NCI-H128 (cell line): ENCODE measurements at regions not wholly inside any gene's neighbourhood (a gene's known extent, or its start where the extent isn't known, plus 50 kb on each side); places are given as distances from the start of the nearest gene placed in this dataset.

Experiments used
- DNase-seq: peaks from one replicate; lab custom pipeline; 2025; ENCODE audit not compliant: unreplicated experiment; lab: John Stamatoyannopoulos, UW

- no peak for DNase-seq
These were observed 153.8 kb upstream of the CMC1 start for GRCh38 chr3:28087591-28087990.

DNA sequence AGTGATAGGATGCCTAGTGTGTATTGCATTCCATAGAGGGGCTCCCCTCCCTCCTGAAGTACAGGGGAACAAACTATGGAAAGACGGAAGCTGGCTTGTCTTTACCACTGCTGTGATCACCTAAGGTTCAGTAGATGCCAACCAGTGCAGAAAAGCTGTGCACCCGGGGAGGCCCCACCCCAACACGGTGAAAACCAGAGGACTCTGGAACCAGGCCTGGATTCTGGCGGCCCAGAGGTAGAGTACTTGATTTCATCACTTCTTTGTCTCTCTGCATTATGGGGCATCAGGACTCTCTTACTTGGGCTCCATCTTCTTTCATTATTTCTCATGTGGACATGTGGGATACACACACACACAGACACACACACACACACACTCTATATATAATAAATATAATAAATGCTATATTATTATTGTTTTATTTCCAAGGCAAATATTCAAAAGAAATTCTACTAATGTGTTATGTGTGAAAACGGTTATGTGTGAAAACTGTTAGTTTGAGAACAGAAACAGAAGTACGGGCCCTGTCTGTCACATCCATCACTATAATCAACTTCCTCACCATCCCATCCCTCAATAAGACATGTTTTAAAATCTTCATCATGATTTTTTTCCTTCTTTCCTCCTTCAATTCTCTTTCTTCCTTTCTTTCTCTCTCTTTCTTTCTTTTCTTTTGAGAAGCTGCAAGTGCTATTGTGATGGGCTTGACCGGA lies 152.4 kb upstream of the CMC1 start:
- no peak for DNase-seq

- no peak for DNase-seq
These were observed 151.9 kb upstream of the CMC1 start for GRCh38 chr3:28089527-28089897.

DNA sequence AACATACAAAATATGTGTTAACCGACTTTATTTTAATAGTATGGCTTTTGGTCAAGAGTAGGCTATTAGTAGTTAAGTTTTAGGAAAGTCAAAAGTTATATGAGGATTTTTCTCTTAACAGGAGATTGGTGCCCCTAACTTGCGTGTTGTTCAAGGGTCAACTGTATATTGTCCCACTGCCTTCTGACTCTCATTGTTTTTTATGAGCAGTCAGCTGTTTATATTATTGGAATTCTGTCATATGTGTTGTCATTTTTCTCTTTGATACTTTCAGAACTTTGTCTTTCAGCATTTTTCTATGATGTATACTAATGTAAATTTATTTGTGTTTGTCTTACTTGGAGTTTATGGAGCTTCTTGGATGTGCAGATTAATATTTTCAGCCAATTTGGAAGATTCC lies 142.1 kb upstream of the CMC1 start:
- no peak for DNase-seq

DNA sequence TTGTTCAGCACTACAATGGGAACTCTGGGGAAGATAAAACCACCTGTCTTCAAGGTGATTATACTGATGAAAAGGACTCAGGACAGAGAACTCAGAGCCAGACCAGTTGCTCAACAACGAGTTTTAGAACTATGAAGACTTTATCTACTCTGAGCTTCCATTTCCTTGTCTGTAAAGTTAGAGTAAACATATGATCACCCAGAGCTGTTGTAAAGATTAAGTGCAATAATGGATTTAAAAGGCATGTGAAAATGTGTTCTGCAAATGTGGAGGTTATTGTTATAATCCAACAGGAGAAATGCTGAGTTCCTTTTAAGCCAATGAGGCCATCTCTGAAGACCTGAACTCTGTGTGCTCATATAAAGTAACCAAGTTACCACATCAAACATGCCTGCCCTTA lies 139.7 kb upstream of the CMC1 start:
- no peak for DNase-seq

DNA sequence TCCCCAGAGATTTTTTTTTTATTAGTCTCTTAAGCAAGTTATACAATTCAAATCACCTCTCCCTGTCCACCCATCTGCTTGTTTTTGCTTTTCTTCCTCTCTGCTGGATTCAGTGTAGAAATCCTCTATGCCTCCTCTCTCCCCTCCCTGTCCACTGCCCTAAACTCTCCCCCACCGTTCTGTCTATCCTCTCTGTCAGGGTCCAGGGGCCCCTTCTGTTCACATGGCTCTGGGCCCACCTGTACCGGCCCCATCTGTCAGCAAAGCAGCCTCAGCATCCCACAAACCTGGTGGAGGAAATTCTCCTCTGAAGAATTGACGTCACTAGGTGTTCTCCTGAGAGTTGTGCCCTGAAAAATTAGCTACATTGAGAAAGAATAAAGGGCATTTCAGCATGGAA lies 137.6 kb upstream of the CMC1 start:
- DNase-seq: no peak

GRCh38 chr3:28104896-28105534 lies 136.4 kb upstream of the CMC1 start:
- no peak for DNase-seq

GRCh38 chr3:28109829-28110228 lies 131.6 kb upstream of the CMC1 start:
- no peak for DNase-seq

- DNase-seq: no peak
These were observed 130.6 kb upstream of the CMC1 start for GRCh38 chr3:28110869-28111268.

DNA sequence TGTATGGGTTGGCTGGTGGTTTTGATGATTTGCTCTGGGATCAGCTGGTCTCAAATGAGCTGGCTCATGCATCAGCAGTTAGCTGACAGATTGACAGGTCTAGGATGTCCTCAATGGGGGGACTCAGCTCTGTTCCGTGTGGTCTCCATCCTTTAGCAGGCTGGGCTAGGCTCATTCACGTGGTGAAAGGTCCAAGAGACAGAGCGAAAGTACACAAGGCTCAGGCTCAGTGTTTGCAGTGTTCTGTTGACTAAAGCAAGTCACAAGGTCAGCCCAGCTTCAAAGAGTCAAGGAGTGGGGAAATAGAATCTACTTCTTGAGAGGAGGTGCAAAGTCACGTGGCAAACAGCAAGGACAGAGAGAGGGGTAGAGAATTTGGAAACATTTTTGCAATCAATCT lies 126.5 kb upstream of the CMC1 start:
- no peak for DNase-seq

- DNase-seq: no peak
These were observed 126.1 kb upstream of the CMC1 start for GRCh38 chr3:28115316-28115715.

DNA sequence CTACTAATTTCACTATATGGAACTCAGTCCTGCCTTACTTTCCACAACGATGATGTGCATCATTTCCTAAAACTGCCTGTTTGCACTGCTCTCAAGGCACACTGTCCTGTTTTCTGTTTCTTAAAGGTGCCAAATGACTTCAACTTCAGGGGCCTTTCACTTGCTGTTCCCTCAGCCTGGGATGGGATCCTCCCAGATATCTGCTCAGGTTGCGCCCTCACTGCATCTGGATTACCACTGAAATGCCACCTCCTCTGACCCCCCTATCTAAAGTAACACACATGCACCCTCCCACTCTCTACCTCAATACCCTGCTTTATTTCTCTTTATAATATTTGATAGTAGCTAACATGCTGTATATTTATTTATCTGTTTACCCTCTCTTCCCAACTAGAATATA lies 123.8 kb upstream of the CMC1 start:
- no peak for DNase-seq

DNA sequence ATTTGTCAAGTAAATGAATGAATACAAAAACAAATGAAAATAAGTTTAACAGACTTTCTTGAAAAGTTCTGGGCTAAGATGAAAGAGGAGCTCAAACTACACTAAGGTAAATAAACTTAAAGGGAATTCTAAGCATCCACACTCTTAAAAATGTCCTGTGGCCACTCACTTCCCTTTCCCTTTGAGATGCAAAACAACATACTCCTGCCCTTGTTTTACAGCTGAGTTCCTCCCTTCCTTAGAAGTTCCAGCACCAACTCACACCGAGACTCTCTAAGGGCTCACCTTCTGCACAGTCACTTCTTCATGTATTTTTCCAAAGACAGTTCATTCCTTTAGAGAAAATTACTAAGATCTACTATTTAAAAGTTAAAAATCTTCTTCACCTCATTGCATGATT lies 123.3 kb upstream of the CMC1 start:
- DNase-seq: no peak

- DNase-seq: no peak
These were observed 119.2 kb upstream of the CMC1 start for GRCh38 chr3:28122227-28122626.

DNA sequence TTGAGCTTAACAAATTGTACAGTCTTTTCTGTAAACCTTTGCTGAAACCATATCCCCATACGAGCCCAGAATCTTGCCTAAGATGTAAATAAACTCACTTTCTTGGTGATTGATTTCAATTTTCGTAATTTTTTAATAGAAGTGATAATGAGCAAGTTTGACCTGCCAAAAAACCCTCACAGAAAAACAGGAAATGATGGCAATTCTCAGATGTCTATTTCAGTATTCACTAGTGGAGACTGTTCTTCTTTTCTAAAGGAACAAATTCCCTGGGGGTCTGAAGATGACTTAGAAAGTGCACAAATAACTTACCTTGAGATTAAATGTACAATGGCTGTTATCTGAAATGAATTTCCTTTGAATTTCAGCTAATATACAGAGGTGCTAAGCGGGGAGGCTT lies 116.5 kb upstream of the CMC1 start:
- DNase-seq: no peak

DNA sequence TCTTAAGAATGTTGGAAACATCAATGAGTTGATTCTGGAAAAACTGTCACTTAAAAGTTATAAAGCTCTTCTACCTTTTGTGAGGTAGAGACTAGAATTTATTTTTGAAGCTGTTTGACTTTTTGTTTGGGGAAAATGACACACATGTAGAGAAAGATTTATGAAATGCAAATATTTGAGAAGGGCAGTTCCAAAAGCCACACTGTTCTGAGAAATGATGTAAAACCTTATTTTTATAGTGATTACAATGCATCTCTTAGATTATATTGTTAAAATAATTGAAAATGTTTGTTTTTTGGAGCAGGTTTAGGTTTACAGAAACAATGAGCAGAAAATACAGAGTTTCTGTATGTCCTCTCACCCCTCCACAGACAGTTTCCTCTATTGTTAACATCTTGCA lies 116.1 kb upstream of the CMC1 start:
- DNase-seq: no peak

- DNase-seq: no peak
These were observed 110.6 kb upstream of the CMC1 start for GRCh38 chr3:28130836-28131235.

DNA sequence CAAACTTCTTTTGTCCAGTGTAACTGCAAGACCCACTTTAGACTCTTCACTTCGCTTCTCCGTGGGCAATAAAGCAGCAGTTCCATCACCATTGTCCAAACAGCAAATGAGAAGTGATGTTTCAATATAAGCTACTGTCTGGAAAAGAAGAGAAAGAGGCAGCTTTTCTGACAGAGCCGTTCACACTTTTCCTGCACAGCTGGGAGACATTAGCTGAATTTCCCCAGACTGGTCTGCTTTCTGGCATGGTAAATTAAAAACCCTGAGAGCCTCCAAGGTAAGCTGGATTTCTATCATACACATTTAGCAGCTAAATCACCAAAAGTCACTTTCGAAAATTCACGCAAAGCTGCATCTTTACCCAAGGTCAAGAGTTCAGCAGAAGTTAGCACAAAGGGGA lies 108.5 kb upstream of the CMC1 start:
- no peak for DNase-seq

DNA sequence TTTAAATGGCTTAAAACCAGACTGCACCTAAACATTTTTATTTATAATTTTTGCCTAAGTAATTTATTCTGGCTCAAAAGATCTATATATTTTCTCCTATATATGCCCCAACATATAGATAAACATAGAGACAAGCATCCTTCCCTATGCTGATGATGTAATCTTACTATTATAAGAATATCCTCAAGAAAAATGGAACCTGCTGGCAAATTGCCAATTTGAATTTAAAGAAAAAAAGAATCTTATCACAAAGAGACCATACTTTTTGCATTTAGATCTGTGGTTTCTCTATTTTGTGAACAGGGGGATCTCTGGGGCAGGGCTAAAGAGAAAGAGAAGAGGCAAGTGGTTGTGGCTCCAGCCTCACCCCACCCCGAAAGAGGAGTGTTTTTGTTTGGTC lies 107.2 kb upstream of the CMC1 start:
- DNase-seq: no peak

- DNase-seq: no peak
These were observed 106.5 kb upstream of the CMC1 start for GRCh38 chr3:28134792-28135375.

- DNase-seq: no peak
These were observed 104.7 kb upstream of the CMC1 start for GRCh38 chr3:28136607-28137216.

DNA sequence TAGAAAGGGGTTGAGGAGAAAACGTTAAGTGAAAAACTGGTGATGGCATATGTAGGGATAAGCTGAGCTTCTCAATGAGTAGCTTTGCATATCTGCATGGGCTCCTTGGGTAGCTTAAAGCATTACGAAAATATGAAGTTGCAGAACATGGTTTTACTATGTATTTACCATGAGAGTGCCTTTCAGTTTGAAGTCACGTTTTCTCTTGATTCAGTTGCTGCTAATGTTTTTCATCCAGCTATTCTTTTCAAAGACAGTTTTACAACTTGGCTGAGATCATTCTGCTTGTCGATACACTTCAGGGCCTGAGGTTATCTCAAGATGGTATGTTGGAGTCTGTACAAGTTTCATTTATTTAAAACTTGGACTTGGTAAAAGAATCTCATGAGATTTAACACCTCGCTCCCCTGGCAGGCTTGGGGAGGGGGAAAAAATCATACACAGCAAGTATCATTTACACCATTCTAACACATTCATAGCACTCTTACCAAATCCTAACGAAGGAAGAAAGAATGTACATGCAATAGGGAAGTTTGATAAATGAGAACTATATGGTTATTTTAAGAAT lies 103.3 kb upstream of the CMC1 start:
- no peak for DNase-seq
